Cerebellar cortex (tissue), 1 donor: ENCODE measurements at regions not wholly inside any gene's neighbourhood (a gene's known extent, or its start where the extent isn't known, plus 50 kb on each side); places are given as distances from the start of the nearest gene placed in this dataset.
"Not testable (repeated sequence)": the region's sequence is repeated elsewhere in the genome, so short reads cannot be mapped to it uniquely, and the experiment has no call there.

Experiments used
- DNase-seq: peaks from one replicate; pipeline ENCODE4 v3.0.0-alpha.2; 2015; ENCODE audit warnings: low spot score

DNA sequence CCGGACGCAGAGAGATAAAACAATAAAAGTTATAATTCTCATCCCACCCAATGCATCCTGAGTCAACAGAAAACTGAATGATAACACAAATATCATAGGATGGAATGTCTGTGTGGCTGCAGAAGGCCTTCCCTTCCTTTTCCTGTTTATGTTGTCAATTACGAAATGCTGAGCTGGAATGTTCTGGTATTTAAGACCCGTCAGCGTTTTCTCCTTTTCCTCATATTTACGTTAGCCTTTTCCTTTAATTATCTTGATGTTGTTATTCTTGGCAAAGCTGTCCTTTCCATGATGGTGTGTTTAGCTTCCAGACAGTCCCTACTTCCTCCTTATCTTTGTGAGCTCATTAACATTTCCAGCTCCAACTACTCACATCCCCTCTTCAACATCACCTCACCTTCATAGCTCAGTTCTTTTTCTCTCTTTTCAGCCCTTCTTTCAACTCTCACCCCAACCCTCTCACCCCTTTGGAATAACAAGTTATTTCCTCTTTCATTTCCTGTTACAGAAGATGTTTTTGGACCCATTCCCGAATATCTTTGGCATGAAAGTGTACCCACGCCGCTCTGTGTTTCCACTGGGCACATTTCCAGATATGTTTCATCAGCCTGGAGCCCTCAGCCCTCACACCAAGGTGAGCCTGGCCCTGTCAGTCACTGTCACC is 221.6 kb downstream of the NR2F1-AS1 start:
- no peak for DNase-seq

DNA sequence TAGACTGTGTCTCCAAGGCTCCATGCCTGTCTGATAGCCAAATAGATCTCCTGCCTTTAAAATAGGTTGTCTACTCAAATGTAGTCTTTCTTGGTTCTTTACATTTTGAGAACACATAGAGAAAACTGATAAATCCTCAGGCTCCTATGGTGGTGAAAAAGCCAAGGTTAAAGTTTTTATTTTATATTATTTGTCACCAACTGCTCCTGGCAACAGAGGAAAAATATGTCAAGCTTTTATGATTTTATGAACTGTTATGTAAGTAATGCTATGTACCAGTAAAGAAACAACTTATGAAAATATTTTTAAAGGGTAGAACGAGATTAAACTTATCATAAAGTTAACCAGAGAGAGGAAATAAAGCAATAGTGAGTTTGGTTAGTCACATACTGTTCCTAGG is 222.8 kb downstream of the NR2F1-AS1 start:
- DNase-seq, result no peak

DNA sequence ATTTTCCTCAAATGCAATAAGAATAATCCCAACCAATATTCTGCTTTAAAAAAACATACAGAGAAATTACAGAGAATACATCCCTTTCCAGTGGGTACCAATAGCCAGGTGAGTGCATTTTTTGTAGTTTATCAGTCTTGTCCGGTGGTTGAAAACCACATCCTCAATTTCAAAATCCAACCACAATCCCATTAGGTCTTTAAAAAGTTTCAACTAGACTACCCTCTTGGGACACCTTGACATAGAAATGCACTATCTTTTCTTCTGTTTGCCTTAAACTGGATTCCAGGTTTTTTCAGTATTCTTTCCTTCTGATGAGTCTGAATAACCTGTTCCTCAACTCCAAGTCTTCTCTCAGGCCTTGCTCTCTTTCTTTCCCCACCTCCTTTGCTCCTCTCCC is 223.3 kb downstream of the NR2F1-AS1 start:
- DNase-seq, result no peak

GRCh38 chr5:93355691-93356090 is 225.3 kb downstream of the NR2F1-AS1 start:
- DNase-seq, result no peak

DNA sequence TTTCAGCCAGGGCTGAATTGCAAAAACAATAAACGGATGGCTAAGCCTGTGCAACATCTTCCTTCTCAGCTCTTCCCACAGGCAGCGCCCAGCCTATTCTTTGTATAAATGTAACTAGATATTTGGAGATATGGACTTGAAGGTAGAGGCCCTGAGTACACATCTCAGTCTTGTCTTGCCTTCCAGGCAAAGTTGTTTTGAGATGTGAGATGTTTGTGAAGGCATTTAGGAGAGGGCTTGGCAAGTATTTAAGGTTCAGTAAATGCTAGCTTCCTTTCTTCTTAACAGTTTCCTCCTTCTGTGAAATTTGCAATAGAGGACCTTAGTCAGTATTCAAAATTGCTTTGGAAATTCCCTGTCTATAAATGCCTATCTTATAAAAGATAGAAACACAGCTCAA is 228.8 kb downstream of the NR2F1-AS1 start:
- DNase-seq, result no peak

GRCh38 chr5:93349613-93350012 is 231.4 kb downstream of the NR2F1-AS1 start:
- DNase-seq, result no peak

GRCh38 chr5:93348231-93348630 is 232.8 kb downstream of the NR2F1-AS1 start:
- DNase-seq, result no peak

DNA sequence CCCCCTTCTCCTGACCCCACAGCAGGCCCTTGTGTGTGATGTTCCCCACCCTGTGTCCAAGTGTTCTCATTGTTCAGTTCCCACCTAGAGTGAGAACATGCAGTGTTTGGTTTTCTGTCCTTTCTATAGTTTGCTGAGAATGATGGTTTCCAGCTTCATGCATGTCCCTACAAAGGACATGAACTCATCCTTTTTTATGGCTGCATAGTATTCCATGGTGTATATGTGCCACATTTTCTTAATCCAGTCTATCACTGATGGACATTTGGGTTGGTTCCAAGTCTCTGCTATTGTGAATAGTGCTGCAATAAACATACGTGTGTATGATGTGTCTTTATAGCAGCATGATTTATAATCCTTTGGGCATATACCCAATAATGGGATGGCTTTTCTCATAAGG is 234.2 kb downstream of the NR2F1-AS1 start:
- DNase-seq, result not testable (repeated sequence)

- DNase-seq, result no peak
Observed at GRCh38 chr5:93346301-93346700, 234.7 kb downstream of the NR2F1-AS1 start.

GRCh38 chr5:93343570-93343969 is 237.4 kb downstream of the NR2F1-AS1 start:
- no peak for DNase-seq

DNA sequence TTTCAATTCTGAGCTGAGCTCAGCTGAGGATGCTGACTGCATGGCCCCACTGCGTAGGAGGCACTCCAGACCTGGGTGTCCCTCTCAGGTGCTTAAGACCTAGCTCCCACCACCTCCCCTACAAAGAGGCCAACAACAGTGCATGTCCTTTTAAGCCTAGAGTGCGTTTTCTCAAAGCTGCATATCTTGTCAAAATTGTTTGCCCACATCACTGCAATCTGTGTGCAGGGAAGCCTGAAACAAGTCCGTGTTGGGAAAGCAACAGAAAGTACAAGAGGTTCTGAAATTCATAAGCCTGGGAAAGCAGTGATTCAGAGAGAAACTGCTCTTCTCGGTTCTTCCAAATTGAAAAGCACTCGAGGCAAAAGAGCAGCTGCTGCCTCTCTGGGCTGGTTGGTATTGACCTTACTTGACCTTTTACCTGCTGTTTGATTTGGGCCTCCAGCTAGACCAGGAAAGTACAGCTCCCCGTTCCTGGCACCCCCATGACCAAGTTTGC is 238.4 kb downstream of the NR2F1-AS1 start:
- DNase-seq, result no peak

DNA sequence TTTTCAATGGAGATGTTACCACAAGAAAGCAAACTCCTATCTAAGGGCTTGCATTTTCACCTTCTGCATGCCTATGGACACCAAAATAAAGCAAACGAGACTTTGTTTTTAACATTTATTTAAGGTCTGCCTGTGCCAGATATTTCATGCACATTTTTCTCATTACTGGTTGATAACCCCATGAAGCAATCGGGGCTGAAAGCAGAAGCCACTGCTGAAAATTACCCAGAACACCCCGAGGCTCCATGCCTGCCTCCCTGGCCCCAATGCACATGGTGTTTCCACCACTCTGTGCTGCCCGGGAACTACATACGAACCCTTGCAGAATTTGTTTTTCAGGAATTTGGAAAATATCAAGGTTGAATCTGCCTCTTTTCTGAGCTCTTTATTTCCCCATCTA is 240.1 kb downstream of the NR2F1-AS1 start:
- no peak for DNase-seq

DNA sequence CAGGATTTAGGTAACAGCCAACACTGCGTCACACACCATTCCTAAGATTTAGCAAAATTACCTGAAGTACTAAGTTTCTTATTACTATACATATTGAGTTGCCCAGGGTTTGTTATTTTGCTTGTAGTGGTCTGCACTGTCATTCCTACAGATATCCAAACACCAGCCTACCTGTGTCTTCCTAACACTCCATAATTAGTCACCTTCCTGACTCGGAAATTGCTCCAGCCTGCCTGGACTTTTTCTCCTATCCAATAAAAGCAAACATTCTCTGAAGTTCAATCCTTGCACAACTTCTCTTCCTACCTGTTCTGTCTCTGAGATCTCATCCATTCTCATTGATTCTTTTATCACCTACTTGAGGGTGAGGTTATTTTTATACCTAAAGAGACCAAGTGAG is 243.9 kb downstream of the NR2F1-AS1 start:
- no peak for DNase-seq

DNA sequence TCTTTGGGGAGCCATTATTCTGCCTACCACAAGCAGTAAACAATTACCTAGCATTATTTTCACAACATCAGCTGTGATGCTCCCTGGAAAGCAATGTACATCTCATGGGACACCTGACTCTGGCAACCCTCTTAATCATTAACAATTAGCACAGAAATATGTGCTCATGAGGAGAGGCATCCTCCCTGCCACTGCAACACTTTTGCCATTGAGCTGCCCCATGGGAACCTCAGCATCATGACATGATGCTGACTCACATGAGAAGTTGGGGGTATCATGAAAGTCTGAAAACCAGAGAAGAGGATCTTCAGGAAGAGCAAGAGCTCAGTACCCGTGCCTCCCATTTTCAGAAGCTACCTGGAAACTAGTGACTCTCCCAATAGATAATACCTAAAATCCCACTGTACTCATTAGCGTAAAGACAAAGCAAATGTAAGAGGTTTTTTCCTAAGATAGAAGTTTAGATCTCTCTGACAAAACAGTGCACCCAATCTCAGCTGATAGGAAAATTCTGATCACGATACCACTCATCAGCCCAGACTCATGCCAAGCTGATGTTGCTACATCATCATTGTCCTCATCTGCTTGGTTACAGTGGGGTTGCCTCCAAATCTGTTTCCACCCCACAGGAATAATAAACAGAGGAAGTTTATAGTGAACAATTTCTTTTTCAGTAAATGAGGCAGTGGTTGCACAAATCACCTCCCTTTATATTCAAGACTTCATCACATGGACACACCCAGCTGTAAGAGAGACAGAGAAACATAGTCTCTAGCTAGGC is 244.5 kb downstream of the NR2F1-AS1 start:
- no peak for DNase-seq

DNA sequence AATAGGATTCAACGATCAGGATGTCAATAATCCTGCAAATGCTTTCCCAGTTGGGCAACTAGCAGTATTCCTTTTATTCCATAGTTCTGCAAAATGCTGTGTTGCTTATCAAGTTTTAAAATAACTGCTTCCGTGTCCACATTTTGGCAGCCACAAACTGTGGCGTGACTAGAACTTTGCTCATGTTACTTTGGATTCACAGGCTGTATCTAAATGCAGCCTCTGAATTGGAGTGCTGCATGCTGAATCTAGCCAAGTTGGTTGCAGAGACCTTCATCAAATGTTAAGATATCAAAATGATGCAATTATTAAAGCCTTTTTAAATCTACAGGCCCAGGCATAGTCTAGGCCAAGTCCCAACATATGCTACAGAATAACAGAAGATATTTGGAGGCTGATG is 249.2 kb downstream of the NR2F1-AS1 start:
- DNase-seq, result no peak

GRCh38 chr5:93331241-93331640 is 249.8 kb downstream of the NR2F1-AS1 start:
- DNase-seq, result no peak

DNA sequence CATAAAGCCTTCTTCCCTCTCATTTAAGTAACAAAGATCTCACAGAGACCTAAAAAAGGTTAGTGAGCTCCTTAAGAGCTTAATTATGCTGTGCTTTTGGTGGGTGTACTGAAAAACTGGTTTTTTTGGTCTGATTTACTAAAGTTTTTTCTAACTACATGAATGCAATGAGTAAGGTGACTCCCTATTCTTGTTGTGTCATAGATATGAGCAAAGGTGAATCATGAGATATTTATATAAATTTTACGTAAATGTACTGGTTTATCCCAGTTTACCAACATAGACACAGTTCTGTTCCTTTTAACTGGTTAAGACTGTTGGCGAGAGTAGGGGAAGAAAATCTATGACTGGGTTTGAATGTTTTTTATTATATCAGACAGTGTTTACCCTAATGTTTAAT is 250.5 kb downstream of the NR2F1-AS1 start:
- DNase-seq, result no peak

DNA sequence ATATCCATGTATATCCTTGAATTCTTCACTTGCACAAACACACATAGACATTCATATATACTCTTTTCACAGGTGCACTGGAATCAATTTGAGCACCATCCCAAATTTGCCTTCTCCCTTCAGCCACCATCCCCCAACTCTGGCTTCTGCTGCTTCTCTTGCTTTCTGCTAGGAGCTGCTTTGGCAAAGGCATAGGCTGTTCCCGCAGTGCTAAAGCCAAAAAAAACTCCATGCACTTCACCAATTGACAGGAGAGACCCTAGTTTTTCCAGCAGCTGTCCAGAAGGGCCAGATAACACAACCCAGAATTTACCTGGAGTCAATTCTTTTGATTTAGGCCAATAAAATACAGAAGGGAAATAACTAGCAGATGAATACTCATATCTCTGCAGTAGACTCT is 251.3 kb downstream of the NR2F1-AS1 start:
- DNase-seq, result no peak

- no peak for DNase-seq
Observed at GRCh38 chr5:93328833-93329232, 252.2 kb downstream of the NR2F1-AS1 start.

GRCh38 chr5:93327605-93328004 is 253.4 kb downstream of the NR2F1-AS1 start:
- DNase-seq, result no peak

GRCh38 chr5:93325946-93326345 is 255.1 kb downstream of the NR2F1-AS1 start:
- DNase-seq, result no peak

DNA sequence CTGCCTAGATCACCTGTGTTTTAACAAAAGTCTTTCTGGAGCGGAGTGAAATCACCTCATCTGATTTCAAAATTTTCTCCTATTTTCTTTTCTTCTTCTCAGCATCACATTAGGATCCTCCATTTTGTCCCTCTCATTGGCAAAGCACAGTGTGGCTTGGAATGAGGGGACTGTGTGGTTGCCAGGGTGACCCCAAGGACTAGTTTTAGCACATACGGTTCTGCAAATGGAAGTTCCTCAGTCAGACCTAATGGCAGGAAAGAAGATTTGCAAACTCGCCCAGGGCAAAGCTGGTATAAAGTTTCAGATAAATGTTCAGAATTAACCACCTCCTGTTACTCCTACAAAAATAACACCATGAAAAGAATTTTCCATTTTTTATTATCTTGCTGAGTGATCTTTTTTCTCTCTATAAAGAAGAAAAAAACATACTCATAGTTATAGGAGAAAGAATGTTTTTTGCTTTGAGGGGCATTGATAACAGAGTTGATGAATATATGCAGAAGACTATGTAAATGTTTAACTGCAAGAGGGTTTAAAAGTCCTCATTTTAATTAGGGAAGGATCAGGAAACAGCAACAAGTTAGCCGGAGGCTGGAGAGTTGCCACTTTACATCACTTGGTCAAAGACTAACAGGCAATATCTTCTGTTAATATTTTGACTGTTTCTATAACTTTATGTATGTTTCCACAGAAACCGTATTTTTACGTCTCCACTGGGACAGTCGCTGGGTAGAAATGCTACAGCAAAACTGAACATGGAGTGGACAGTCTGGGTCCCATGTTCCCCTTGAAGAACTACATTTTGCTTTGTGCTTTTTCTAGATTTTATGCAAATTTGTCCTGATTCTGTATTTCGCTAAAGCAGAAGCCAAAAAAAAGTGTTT is 257.8 kb downstream of the NR2F1-AS1 start:
- no peak for DNase-seq
